ENCODE measurements at regions not wholly inside any gene's neighbourhood (a gene's known extent, or its start where the extent isn't known, plus 50 kb on each side); places are given as distances from the start of the nearest gene placed in this dataset.

GRCh38 chr4:111187108-111187507 lies 564.2 kb upstream of the PITX2 start:
- DNase-seq, result no peak

GRCh38 chr4:111198446-111198845 lies 575.6 kb upstream of the PITX2 start:
- DNase-seq, result no peak

- DNase-seq, result no peak
Observed at GRCh38 chr4:111204797-111205196, 581.9 kb upstream of the PITX2 start.

- DNase-seq, result no peak
Observed at GRCh38 chr4:111208970-111209369, 586.1 kb upstream of the PITX2 start.

- DNase-seq, result no peak
Observed at GRCh38 chr4:111209706-111210105, 586.8 kb upstream of the PITX2 start.

GRCh38 chr4:111210595-111210994 lies 587.7 kb upstream of the PITX2 start:
- DNase-seq, result no peak

- no peak for DNase-seq
Observed at GRCh38 chr4:111213531-111213930, 590.7 kb upstream of the PITX2 start.

GRCh38 chr4:111214371-111214770 lies 591.5 kb upstream of the PITX2 start:
- no peak for DNase-seq

GRCh38 chr4:111215755-111216154 lies 592.9 kb upstream of the PITX2 start:
- no peak for DNase-seq

- DNase-seq, result no peak
Observed at GRCh38 chr4:111216791-111217190, 593.9 kb upstream of the PITX2 start.

GRCh38 chr4:111221371-111221770 lies 598.5 kb upstream of the PITX2 start:
- no peak for DNase-seq

- no peak for DNase-seq
Observed at GRCh38 chr4:111228396-111228795, 605.5 kb upstream of the PITX2 start.

- no peak for DNase-seq
Observed at GRCh38 chr4:111228874-111229273, 606.0 kb upstream of the PITX2 start.

GRCh38 chr4:111230265-111230664 lies 607.4 kb upstream of the PITX2 start:
- no peak for DNase-seq

- DNase-seq, result no peak
Observed at GRCh38 chr4:111231281-111231680, 608.4 kb upstream of the PITX2 start.

- no peak for DNase-seq
Observed at GRCh38 chr4:111234939-111235338, 612.1 kb upstream of the PITX2 start.

GRCh38 chr4:111263836-111264235 lies 641.0 kb upstream of the PITX2 start:
- DNase-seq, result no peak

GRCh38 chr4:111266937-111267336 lies 644.1 kb upstream of the PITX2 start:
- DNase-seq, result no peak

GRCh38 chr4:111267786-111268185 lies 644.9 kb upstream of the PITX2 start:
- no peak for DNase-seq

- DNase-seq, result no peak
Observed at GRCh38 chr4:111268769-111269414, 646.0 kb upstream of the PITX2 start.

GRCh38 chr4:111269439-111269838 lies 646.6 kb upstream of the PITX2 start:
- no peak for DNase-seq

- no peak for DNase-seq
Observed at GRCh38 chr4:111274060-111274459, 651.2 kb upstream of the PITX2 start.

- DNase-seq, result no peak
Observed at GRCh38 chr4:111274486-111274885, 651.6 kb upstream of the PITX2 start.

GRCh38 chr4:111281219-111281618 lies 658.3 kb upstream of the PITX2 start:
- DNase-seq, result no peak

GRCh38 chr4:111282035-111282434 lies 659.2 kb upstream of the PITX2 start:
- DNase-seq, result no peak

Measured in DMS153 (cell line).